ENCODE measurements at regions not wholly inside any gene's neighbourhood (a gene's known extent, or its start where the extent isn't known, plus 50 kb on each side); places are given as distances from the start of the nearest gene placed in this dataset.

GRCh38 chr13:104357672-104358354 is 1291.6 kb upstream of the SLC10A2 start:
- Histone ChIP-seq H3K36me3 (ENCODE audit: control insufficient read depth in 2 of 4, insufficient read depth in 4 of 4, low read length in 3 of 4) (no peaks in the 10 kb centered on the region), H4K20me1 (replicated peaks in 1 of 2; ENCODE audit: control insufficient read depth in 1 of 2, insufficient read depth in 2 of 2, low read length in 2 of 2) (no peaks in the 10 kb centered on the region), H2AK5ac (ENCODE audit: low read depth, low read length) (no peak overlapping the region), H3K56ac (replicated peaks; ENCODE audit: insufficient read length, low read depth, low read length) (no peak overlapping the region), H3K9ac (replicated peaks in 1 of 4; ENCODE audit: extremely low read depth in 1 of 4, low read depth in 3 of 4, low read length in 3 of 4) (no peak overlapping the region), H2BK120ac (replicated peaks; ENCODE audit: low read depth, low read length) (no peak overlapping the region), H3K27me3 (replicated peaks in 1 of 4; ENCODE audit: control insufficient read depth in 3 of 4, extremely low read depth in 1 of 4, insufficient read depth in 3 of 4, low read length in 3 of 4) (no peaks in the 10 kb centered on the region), H2BK5ac (ENCODE audit: low read depth, low read length) (no peak overlapping the region), H2AFZ (ENCODE audit: low read length) (no peak overlapping the region; the same call in 1 of the 2 replicates), H4K5ac (ENCODE audit: insufficient read length, low read depth, low read length) (no peak overlapping the region), H3K4me2 (ENCODE audit: insufficient read depth in 1 of 2, low read depth in 2 of 2, low read length in 2 of 2) (no peak overlapping the region), H2BK12ac (ENCODE audit: low read depth, low read length) (no peak overlapping the region), H4K91ac (replicated peaks; ENCODE audit: insufficient read length, low read length) (no peak overlapping the region), H3K4me1 (replicated peaks in 1 of 4; ENCODE audit: control insufficient read depth in 3 of 4, insufficient read depth in 4 of 4, low read length in 3 of 4) (peaks cover 0 to 2% (median 0%) of the 10 kb centered on the region in 4 experiments; a peak in 1 of 7 replicates), H3K79me2 (ENCODE audit: control insufficient read depth in 1 of 2, insufficient read depth in 2 of 2, low read length in 2 of 2) (no peaks in the 10 kb centered on the region), H3K9me3 (ENCODE audit: insufficient read depth in 2 of 2, low read depth in 1 of 2, low read length in 1 of 2) (no peaks in the 10 kb centered on the region), H2BK15ac (ENCODE audit: low read length) (no peak overlapping the region), H2BK20ac (ENCODE audit: low read length) (no peak overlapping the region), H3K4me3 (ENCODE audit: extremely low read depth in 1 of 4, insufficient read depth in 2 of 4, low read depth in 3 of 4, low read length in 4 of 4) (no peak overlapping the region), H3K18ac (ENCODE audit: extremely low read depth, low read length) (no peak overlapping the region), H3K14ac (ENCODE audit: insufficient read length) (no peak overlapping the region), H3K27ac (ENCODE audit: low read depth, low read length) (no peak overlapping the region), H3K23ac (ENCODE audit: insufficient read length) (no peak overlapping the region), H3K79me1 (ENCODE audit: low read depth, low read length) (no peaks in the 10 kb centered on the region), H3K23me2 (ENCODE audit: low read depth, low read length) (no peaks in the 10 kb centered on the region), H3K4ac (replicated peaks; ENCODE audit: insufficient read length, low read depth, low read length) (no peak overlapping the region), H4K8ac (ENCODE audit: extremely low read depth, insufficient read depth, low read length) (no peak overlapping the region)
- DNase-seq (ENCODE audit: low read depth in 1 of 2, low spot score in 2 of 2) (no peak), FAIRE-seq (no peak)
- WGBS, 2 experiments (ENCODE audit: extremely low coverage in 1 of 2, insufficient coverage in 1 of 2, insufficient read length in 1 of 2, insufficient replicate concordance in 2 of 2, low coverage in 1 of 2, low lambda C conversion rate in 2 of 2, missing lambda C conversion rate in 1 of 2): 92% methylated on average over 9 of the region's 9 CpGs; no CpG with 5 or more reads in 1 of the 2 experiments
- ChIA-PET CTCF (ENCODE audit: partially characterized antibody) (no interaction called here), POLR2A (ENCODE audit: partially characterized antibody) (no interaction called here)
- no peak for TF ChIP-seq RXRA (IDR thresholded peaks at IDR 0.05; ENCODE audit: insufficient read depth, low read depth, low read length)
- TF ChIP-seq KDM5A (IDR thresholded peaks at IDR 0.05; ENCODE audit: low read length): no peak
- TF ChIP-seq BRCA1 (IDR thresholded peaks at IDR 0.05; ENCODE audit: low read depth, low read length): no peak
- no peak for TF ChIP-seq EP300 (IDR thresholded peaks at IDR 0.05; ENCODE audit: borderline replicate concordance in 1 of 2, low read depth in 2 of 2, low read length in 2 of 2)
- no peak for TF ChIP-seq BACH1 (IDR thresholded peaks at IDR 0.05; ENCODE audit: low read length)
- no peak for TF ChIP-seq JUND (IDR thresholded peaks at IDR 0.05; ENCODE audit: low read length)
- TF ChIP-seq TEAD4 (IDR thresholded peaks at IDR 0.05; ENCODE audit: low read depth, low read length): no peak
- no peak for TF ChIP-seq SP1 (IDR thresholded peaks at IDR 0.05; ENCODE audit: low read depth, low read length)
